Iris pigment epithelial cell (primary cell): ENCODE measurements at regions not wholly inside any gene's neighbourhood (a gene's known extent, or its start where the extent isn't known, plus 50 kb on each side); places are given as distances from the start of the nearest gene placed in this dataset.
A peak's percentile ranks its signal among the peaks of the same experiment; 100 is the strongest.
"Not testable (repeated sequence)": the region's sequence is repeated elsewhere in the genome, so short reads cannot be mapped to it uniquely, and the experiment has no call there.

Experiments
- DNase-seq: peaks from one replicate; pipeline ENCODE4 v3.0.0-alpha.2; 2011; ENCODE audit warnings: low read depth

DNA sequence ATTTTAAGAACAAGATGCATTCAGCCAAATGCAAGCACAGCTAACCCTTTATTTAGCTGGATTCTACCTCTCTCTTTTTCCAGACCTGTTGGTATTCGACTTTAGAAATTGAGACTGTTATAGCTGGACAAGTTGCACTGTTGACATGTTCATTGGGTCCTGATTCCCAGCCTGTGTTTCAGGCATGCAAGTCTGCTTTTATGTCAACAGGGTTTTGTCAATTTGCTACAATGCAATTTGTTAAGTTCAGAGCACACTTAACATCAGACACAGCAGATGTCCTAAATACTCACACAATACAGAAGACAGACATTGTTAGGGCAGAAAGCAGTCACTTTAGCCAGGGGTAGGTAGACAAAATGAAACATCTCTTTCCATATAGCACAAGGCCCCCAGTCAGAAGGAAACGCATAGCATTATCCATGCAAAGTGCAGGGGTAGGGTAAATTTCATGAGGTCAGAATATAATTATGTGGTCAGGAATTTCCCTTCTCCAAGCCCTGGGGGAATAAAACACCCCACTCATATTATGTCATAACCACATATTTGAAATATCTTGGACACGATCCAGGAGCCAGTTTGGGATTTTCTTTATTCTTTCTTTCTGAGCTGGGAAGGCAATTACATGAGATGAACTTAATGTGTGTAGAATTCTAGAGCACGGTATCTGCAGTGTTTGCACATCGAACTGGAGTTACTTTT lies 504.1 kb downstream of the NTRK3 start:
- peak; percentile 88 for DNase-seq

DNA sequence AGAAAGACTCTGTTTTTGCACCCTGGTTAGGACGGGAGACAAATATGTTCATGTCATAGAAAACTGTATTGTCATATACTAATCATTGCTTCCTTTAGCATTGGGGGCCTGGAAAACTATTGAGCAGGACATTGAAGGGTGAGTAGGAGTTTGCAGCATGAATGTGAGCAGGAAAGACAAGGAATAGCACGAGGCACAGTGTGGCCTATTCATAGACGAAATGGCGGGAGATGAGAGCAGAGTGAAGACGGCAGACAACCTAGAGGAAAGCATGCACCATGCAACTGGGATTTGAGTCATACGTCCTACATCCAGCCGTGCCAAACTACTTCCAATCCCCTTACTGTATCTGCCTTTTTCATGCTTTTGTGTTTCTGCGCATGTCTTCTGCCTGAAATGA lies 508.1 kb downstream of the NTRK3 start:
- no peak for DNase-seq

DNA sequence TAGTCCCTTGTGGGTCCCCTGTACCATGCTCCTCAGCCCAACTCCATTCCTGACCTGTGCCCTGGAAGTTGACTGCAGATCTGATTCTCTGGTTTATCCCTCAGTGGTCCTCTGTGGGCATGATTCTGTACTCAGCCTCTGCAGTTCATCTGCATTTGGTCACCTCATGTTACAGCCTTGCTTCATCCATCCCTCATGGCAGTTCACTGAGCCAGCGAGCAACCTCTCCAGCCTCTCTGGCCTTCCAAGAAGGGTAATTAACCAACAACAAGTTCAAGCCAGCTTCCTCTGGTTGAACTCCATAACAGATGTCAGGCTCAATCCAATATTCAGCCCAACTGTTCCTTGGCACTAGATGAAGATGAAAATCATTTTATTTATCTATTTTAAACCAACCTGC lies 509.5 kb downstream of the NTRK3 start:
- no peak for DNase-seq

DNA sequence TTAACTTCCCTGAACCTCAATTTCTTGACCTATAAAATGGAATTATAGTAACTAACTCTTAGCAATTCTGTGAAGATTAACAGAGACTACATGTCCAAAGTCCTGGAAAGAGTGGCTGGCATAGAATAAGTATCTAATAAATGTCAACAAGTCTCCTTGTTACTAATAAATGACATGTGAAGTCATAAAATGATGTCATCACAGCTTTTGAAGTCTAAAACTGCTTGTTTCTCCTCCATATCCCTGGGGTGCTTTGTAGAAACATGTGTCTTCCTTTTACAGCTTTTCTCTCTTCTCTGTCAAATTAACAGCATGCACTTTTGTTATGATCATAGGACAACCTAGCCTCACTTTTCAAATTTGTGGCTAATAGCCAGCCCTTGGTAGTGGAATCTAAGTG lies 510.2 kb downstream of the NTRK3 start:
- DNase-seq = no peak

DNA sequence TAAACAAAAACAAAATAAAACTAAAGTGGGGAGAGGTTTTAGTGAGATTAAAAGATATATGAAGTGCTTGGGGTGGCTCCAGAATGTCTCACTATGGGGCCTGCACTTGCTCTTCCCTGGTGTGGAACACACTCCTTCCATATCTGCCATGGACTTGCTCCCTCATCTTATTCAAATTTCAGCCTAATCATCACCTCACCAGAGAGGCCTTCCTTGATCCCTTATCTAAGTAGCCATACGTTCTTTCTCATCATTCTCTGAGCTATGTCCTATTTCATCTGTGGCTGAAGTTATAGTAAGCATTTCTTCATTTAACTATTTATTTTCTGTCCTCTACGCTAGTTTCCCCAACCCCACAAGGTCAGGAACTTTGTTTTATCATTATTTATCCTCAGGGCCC lies 511.7 kb downstream of the NTRK3 start:
- no peak for DNase-seq

DNA sequence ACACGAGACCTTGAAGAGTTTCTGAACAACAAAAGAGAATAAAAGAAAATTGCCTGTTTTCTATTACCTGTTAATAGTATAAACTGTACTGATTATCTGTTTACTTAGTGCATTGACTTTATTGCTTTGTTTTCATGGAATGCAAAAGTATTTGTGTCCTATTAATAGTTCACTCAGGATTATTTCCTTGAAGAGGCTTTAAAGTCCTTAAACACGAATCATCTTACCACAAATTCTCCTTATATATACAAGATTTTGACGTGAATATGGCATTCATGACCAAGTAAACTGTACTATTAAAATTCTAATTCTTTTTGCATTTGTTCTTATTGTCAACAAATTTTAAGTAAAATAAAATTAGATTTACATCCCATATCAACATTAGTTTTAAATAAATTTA lies 513.0 kb downstream of the NTRK3 start:
- DNase-seq = no peak

DNA sequence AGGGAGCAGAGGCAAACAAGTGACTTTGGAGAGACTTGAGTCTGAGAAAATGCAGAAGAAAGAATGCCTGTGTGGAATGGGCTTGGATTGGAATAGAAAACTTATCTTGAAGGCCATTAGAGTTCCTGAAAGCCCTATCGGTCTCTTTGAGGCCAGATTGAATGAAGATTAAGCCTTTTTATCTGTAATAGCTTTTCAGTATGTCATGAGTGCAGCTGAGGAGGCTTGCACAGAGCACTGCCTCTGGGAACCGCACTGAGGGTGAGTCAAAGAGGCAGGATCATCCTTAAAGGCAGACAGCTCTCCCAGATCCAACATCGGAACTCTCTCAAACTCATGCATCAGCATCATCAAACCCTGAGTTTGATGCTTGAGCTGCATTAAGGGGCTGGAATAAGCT lies 515.2 kb downstream of the NTRK3 start:
- DNase-seq = no peak

DNA sequence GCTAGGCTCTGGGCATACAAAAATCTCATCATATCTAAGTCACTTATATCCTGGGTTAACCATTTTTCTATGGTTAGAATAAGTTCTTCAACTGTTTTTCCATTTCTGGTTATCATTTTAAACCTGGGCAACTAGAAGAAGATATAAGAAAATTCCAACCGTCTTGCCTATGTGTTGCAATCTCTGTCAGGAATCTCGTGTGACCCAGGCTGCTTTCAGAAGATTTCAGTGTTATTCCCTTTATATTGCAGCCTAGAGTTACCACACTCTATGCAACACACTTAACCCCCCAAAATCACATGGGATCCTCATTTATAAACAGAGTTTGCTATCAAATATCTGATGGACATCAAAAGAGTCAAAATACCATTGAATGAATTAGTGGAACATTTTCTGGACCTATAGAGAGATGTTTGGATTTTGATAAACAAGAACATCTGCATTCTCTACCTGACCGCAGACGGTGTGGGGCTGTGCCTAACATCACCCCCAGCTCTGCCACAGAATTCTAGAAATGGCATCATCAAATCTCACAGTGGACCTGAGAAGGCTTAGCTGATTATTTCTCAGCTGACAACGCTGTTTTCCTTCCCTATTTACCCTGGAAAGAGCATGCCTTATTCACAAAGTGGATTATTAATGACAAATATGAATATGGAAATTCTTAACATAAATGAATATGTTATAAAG lies 515.7 kb downstream of the NTRK3 start:
- no peak for DNase-seq

DNA sequence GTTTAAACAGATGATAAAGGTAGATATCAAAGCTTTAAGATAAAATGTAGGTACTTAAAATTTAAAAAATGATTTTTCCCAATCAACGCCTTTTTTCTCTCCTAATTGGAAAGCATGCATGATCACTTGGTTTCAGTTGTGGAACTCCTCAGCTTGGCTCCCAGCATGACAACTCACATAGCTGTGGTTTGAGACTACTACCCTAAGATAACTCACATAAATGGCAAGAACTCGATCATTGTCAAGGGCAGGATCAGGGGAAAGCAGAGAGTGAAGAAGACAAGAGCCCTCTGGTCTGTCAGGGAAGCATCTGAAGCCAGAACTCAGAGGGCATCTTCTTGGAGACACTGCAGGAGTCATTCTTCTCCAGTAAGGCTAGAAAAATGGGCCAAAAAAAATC lies 516.7 kb downstream of the NTRK3 start:
- DNase-seq = no peak

DNA sequence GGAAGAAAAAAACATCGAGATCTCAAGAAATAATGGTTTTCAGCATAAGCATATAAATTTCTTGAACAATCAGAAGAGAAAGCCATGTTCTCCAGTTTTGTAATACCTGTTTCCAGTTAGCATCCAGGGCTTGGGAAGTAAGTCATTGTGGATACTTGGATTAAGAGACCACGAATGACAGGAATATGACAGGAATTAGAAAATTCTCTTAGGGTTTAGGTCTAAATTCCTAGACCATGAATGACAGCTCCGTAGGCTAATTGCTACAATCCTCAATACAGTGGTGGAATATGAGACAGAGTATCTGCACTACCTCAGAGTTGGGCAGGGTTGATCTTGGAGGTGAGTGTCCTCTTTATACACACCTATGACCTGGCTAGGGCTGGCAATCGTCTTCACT lies 517.5 kb downstream of the NTRK3 start:
- no peak for DNase-seq

DNA sequence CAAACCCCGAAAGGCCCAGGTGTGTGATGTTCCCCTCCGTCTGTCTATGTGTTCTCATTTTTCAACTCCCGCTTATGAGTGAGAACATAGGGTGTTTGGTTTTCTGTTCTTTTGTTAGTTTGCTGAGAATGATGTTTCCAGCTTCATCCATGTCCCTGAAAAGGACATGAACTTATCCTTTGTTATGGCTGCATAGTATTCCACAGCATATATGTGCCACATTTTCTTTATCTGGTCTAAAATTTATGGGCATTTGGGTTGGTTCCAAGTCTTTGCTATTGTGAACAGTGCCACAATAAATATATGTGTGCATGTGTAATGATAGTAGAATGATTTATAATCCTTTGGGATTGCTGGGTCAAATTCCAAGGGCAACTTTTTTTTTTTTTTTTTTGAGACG lies 519.1 kb downstream of the NTRK3 start:
- DNase-seq = not testable (repeated sequence)

DNA sequence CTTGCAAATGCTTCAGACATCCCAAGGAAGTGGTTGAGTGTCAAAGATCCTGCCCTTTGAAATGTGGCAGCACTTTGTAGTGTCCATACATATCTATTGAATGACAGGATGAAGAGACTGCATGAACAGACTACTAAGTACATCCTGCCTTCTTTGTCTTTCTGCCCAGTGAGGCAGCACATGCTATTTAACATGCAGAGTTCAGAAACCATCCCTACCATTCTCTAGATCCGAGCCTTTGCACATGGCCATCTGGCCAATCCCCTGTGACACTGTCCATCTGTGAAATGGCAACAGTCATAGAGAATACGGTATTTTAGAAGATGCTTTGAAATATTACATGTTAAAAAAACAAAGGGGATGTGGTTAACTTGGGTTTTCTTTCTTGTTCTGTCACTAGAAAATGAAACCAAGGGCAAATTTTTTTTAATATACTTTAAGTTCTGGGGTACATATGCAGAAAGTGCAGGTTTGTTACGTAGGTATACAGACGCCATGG lies 519.6 kb downstream of the NTRK3 start:
- no peak for DNase-seq

DNA sequence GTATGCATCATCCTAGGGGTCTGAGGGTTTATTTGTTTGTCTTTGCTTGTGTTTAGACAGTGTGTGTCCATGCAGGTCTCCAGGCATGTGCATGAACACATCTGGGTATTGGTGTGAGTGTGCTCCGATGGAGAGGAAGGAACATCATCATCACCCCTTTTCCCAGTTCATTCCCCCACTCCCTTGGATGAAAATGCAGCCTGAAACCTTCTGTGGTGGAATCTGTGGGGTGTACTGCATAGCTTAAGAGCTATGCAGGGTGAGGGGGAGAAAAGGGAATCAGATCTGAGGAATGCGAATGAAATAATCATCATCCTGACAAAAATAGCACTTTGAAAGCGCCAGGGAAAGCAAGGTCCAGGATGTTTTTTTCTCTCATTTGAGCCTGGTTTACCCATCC lies 520.1 kb downstream of the NTRK3 start:
- peak; percentile 44 for DNase-seq

DNA sequence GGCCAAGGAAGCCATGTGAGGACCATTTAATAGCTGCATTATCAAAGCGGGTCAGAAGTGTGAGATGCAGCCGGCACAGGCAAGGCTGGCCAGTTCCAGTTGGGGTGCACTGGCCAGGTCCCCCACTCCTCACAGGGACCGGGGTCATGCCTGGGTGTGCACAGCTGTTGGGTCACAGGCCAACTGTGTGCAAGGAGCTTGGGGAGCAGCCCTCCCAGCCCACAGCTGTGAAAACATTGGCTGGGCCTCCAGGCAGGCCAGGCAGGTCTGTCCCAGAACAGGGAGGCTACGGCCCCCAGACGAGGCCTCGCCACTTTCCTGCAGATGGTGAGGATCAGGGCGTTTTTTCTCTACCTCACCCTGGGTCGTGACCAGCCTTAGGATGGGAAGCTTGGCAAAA lies 521.0 kb downstream of the NTRK3 start:
- DNase-seq = no peak

DNA sequence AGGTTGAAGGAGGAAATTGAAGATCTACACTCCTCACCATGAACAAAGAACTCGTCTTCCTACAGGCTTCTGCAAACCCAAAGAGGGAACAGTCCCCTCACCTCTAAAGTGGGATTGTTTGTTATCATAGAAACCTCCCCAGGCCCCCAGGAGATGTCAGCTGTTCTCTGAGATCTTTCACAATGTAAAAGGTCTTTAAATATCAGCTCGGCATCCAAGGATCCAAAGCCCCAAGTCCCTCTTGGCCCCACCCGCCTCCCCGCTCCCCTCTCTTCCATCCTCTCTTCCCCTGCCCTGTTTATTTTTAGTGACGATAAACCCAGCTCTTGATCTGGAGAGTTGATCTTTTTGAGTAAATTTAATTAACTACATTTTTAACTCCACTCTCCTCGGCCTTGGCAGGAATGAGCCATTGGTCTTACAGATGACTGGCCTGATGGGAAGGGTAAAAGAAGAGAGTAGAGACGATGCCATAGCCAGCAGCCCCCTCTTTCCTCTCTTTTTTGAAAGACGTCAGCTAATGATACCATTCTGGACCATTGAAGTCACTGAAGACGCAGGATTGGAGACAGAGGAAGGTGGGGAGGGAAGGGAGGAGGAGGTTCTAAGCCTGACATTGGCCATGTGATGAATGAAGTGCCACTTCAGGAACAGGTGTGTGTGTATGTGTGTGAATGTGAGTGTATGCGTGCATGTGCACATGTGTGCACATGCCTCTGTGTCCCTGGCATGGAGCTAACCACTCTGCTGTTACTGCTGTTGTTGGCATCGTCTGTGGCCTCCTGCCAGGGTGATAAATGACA lies 521.8 kb downstream of the NTRK3 start:
- no peak for DNase-seq

DNA sequence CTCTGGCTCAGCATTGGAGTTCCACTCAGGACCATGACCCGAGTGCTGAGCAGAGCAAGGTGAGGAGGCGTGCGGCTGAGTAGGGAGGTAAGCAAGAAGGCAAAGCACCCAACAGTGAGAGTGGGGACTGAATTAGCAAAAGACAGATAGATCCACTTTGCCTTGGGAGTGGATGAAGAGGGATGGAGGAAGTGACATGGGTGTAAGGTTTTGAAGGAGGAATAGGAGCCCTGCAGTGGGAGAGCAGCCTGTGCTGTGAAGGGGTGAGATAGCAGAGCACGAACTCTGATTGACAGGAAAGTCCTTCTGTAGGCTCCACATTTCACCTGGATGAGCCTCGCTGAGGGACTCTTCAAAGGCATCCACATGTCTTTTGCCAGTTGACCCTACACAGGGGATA lies 522.6 kb downstream of the NTRK3 start:
- no peak for DNase-seq

DNA sequence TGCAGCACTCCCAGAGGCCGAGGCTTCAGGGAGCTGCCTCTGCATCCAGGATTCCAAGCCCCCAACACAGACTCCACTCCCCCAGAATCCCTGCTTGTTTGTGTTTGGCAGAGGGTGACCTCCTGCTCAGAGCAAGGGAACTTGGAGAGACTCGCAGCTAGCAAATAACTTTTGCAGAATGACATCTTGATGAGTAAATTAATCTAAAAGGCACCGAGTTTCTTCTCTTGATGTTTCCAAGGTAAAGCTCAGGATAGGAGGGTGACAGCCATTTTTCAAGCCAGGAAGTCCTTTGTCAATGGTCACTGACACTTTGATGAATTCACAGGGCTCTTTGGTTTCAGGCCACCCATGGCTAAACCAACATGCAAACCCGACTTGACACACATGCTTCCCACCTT lies 523.0 kb downstream of the NTRK3 start:
- no peak for DNase-seq

DNA sequence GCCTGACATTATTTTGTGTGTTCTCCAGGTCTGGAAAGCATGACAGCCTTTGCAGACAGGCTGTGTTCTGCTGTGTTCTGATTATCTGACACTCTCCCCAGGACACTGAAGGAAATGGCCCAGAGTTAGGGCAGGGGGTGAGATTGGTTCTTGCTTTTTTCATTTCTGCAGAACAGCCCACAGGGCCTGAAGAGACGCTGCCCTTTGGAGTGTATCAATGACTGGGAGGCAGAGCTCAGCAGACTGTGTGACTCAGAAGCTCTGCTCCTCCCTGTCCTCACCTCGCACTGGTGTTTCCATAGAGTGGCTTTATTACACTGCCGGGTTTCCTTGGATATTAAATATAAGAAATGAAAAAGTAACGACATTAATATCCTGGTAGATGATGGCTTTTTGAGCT lies 523.6 kb downstream of the NTRK3 start:
- DNase-seq = peak; percentile 34

DNA sequence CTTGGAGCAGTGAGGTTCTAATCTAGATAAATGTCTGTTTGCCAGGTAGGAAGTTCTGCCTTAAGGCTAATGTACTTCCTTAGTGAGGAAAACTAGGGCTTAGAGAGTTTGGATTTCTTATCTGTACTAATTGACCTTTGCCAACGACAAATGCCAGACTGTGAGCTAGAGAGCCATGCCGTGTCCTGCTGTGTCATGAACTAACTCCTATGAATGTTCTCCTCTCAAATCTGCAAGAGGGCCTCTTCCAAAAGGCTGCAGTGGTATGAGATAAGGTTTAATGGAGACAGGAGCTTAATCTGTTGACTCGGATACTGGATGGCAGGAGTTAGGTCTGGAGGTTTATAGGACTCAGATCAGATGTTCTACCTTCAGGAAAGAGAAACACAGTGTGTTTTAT lies 524.9 kb downstream of the NTRK3 start:
- no peak for DNase-seq

DNA sequence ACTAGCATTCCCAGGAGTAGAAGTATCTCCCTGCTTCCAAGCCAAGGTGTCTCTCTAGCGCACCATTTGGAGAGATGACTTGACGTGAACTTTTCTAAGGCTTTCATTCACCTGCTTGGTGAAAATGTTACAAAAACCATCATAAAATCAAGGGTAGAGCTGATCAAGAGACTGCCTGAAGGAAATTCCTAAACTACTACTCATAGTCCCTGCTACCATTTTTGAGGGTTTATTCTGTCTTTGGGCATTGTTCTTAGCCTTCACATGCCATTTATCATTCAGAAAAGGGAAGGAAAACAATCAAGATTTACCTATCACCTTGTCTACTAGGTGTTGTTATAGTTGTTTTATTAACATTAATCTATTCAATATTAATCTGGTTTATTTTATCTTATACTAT lies 525.8 kb downstream of the NTRK3 start:
- DNase-seq = no peak

DNA sequence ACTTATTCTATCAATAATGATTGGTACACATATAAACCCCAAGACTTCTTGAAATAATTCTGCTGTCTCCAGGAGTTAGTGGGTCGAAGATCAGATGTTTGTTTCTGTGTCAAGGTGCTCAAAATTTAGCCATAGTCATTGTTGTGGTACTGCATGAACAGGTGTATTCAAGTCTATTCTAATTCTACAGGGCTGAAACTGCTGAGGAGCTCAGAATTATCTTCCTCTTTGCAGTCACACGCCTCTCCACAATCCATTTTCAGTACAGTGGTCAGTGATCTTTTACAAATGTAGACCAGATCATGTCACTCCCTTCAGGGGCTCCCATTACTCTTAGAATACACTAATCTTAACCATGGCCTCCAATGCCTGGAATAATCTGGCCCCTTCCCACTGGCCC lies 527.5 kb downstream of the NTRK3 start:
- no peak for DNase-seq

DNA sequence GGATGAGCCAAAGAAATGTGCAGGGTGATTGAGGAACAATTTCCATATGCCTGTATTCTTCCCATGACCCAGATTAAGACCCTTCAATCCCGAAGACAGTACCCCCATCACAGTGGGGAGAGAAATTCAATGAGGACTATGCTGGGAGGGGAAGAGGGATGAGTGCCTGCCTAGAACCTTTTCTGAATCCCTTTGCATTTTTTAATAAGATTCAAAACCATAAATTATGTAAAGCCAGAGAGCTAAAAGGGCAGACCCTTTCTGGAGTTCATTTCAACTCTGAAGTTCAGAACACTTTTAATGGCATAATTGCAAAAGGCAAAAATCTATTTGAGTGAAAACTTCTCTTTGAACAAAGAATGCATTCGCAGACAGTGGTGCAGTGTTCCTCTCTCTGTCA lies 529.5 kb downstream of the NTRK3 start:
- no peak for DNase-seq

DNA sequence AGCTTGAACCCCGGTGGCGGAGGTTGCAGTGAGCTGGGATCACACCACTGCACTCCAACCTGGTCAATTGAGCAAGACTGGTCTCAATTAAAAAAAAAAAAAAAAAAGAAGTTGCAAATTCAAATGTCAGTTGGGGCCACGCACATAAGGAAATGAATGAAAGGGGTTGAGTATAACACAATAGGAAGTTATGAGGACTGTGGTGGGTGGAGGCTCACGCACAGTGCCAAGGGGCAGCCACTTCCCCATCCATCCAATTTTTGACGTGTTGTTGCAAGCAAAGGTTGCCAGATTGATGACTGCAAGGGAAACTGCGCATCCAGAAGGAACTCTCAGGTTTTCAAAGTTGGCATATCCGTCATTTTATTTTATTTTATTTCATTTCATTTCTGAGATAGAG lies 532.2 kb downstream of the NTRK3 start:
- no peak for DNase-seq
